PC-3 (cell line): ENCODE measurements at regions not wholly inside any gene's neighbourhood (a gene's known extent, or its start where the extent isn't known, plus 50 kb on each side); places are given as distances from the start of the nearest gene placed in this dataset.

Experiments
- ATAC-seq: fragments of 200-7000 bp; cut with Tn5 transposase; 2 replicates; pipeline ENCODE4 v1.9.1; 2020; ENCODE audit warnings: mild to moderate bottlenecking, moderate library complexity
- BruUV-seq: library from RNA; stranded (reverse); fragments of 400-500 nt; replicated peaks from 2 replicates; lab custom pipeline; 2021; lab: Mats Ljungman, UMichigan
- CTCF ChIA-PET: fragments of 300-600 bp; sonication (Branson Sonifier 250); formaldehyde crosslinking; loops from one replicate; lab custom pipeline; 2022; ENCODE audit warnings: antibody characterized with exemption; lab: Charles Lee
- POLR2A ChIA-PET: fragments of 300-600 bp; sonication (Branson Sonifier 250); formaldehyde crosslinking; loops from one replicate; lab custom pipeline; 2022; ENCODE audit warnings: antibody characterized with exemption; ENCODE audit not compliant: unreplicated experiment; lab: Charles Lee
- DNase-seq: peaks from one replicate; pipeline ENCODE4 v3.0.0-alpha.2; 2015
- H2AFZ ChIP-seq: fragments of 300-600 bp; sonication (generic); 2 replicates; pipeline ENCODE4 v1.6.0; 2016; ENCODE audit warnings: antibody characterized with exemption, low read length
- H3F3A ChIP-seq: fragments of 300-600 bp; sonication (generic); one replicate; pipeline ENCODE4 v1.6.0; 2017; ENCODE audit warnings: antibody characterized with exemption, low read length, control low read depth, mild to moderate bottlenecking; ENCODE audit not compliant: unreplicated experiment
- H3K27ac ChIP-seq: fragments of 300-600 bp; sonication (generic); 2 replicates; pipeline ENCODE4 v1.5.1; 2016; ENCODE audit warnings: mild to moderate bottlenecking, low read length
- H3K27me3 ChIP-seq: fragments of 300-600 bp; sonication (generic); 2 replicates; pipeline ENCODE4 v1.6.1; 2016; ENCODE audit warnings: low read length, mixed read lengths
- H3K36me3 ChIP-seq: fragments of 300-600 bp; sonication (generic); 2 replicates; pipeline ENCODE4 v1.6.1; 2016; ENCODE audit warnings: low read depth, mixed run types, low read length, mixed read lengths
- H3K4me1 ChIP-seq: fragments of 300-600 bp; sonication (generic); 2 replicates; pipeline ENCODE4 v1.5.1; 2016; ENCODE audit warnings: low read length; ENCODE audit not compliant: insufficient read depth
- H3K4me2 ChIP-seq: fragments of 300-600 bp; sonication (generic); 2 replicates; pipeline ENCODE4 v1.6.0; 2016; ENCODE audit warnings: low read length
- H3K4me3 ChIP-seq: fragments of 300-600 bp; sonication (generic); 2 replicates; pipeline ENCODE4 v1.5.1; 2016; ENCODE audit warnings: mild to moderate bottlenecking, low read length, mixed read lengths
- H3K79me2 ChIP-seq: fragments of 300-600 bp; sonication (generic); 2 replicates; pipeline ENCODE4 v1.6.1; 2017; ENCODE audit warnings: low read length, mixed read lengths
- H3K9ac ChIP-seq: fragments of 300-600 bp; sonication (generic); 2 replicates; pipeline ENCODE4 v1.6.0; 2016; ENCODE audit warnings: mild to moderate bottlenecking, low read length
- H3K9me2 ChIP-seq: fragments of 300-600 bp; sonication (generic); replicated peaks from 2 replicates; pipeline ENCODE4 v1.6.1; 2016; ENCODE audit warnings: mixed run types, low read length, mixed read lengths
- H3K9me3 ChIP-seq: fragments of 300-600 bp; sonication (generic); 2 replicates; pipeline ENCODE4 v1.6.1; 2016; ENCODE audit warnings: low read length, mixed read lengths
- H4K20me1 ChIP-seq: fragments of 300-600 bp; sonication (generic); 2 replicates; pipeline ENCODE4 v1.6.1; 2016; ENCODE audit warnings: low read length, mixed read lengths
- EZH2 ChIP-seq: fragments of 300-600 bp; sonication (generic); IDR thresholded peaks from one replicate; pipeline ENCODE4 v1.6.1; 2017; ENCODE audit warnings: antibody characterized with exemption, mild to moderate bottlenecking, low read length; ENCODE audit not compliant: unreplicated experiment
- EZH2phosphoT487 ChIP-seq: fragments of 300-600 bp; sonication (generic); IDR thresholded peaks from 2 replicates; pipeline ENCODE4 v1.6.1; 2018; ENCODE audit warnings: mild to moderate bottlenecking, antibody characterized with exemption, low read length, borderline replicate concordance
- intact Hi-C: fragments of 100-400 bp; cut with micrococcal nuclease; formaldehyde crosslinking; loops from 2 replicates; pipeline ENCODE4 v1.9.0; 2023
- TF ChIP-seq, protein P1 (sequence below): fragments of 300-600 bp; sonication (generic); conservative IDR thresholded peaks from 2 replicates; pipeline ENCODE4 v1.5.1; 2017; ENCODE audit warnings: antibody characterized with exemption, low read depth, mild to moderate bottlenecking, low read length

DNA sequence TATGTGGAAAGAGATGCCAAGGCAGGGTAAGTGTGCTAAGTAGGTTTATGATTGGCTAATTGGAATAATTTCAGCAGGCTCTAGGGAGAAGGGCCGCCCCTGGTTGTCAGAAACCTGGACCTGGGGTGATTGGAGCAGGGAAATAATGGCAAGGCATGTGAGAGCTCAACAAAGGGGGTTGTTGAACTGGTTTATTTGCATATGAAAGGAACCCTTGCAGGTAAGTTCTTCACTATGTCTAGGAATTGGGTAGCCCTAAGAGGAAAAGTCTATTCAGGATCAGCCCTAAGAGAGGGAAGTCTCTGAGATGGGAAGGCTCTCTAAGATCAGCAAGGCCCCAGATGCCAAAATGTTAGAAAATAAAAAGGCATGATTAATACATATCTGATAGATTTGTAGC, 139.9 kb upstream of the PRNP start:
- no peak for DNase-seq
- Histone ChIP-seq H3K4me2 (peak overlapping the region; percentile 59), H3K4me1 (peaks cover 58% of the 10 kb centered on the region), H3K4me3 (no peak overlapping the region), H3K27me3 (no peaks in the 10 kb centered on the region), H3K9me2 (no peaks in the 10 kb centered on the region), H3K79me2 (no peaks in the 10 kb centered on the region), H4K20me1 (no peaks in the 10 kb centered on the region), H3K9ac (peak overlapping the region; percentile 27), H3F3A (no peaks in the 10 kb centered on the region), H3K9me3 (0 out of 2 replicates have a peak, but pooled peaks cover 4% of the 10 kb centered on the region), H2AFZ (no peak overlapping the region), H3K27ac (peak overlapping the region; percentile 80), H3K36me3 (peaks cover 5% of the 10 kb centered on the region; the same call in 1 of the 2 replicates)
- peak; percentile 29 for ATAC-seq
- intact Hi-C loops: loop anchor here (1.0 to 5.0 kb wide), 4 partner anchors 26 to 89 kb away; no protein-coding TSS in a partner anchor
- no TSS peak for BruUV-seq
- ChIA-PET POLR2A (no interaction called here), CTCF (no interaction called here)
- TF ChIP-seq, protein P1, sequence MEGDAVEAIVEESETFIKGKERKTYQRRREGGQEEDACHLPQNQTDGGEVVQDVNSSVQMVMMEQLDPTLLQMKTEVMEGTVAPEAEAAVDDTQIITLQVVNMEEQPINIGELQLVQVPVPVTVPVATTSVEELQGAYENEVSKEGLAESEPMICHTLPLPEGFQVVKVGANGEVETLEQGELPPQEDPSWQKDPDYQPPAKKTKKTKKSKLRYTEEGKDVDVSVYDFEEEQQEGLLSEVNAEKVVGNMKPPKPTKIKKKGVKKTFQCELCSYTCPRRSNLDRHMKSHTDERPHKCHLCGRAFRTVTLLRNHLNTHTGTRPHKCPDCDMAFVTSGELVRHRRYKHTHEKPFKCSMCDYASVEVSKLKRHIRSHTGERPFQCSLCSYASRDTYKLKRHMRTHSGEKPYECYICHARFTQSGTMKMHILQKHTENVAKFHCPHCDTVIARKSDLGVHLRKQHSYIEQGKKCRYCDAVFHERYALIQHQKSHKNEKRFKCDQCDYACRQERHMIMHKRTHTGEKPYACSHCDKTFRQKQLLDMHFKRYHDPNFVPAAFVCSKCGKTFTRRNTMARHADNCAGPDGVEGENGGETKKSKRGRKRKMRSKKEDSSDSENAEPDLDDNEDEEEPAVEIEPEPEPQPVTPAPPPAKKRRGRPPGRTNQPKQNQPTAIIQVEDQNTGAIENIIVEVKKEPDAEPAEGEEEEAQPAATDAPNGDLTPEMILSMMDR: no peak
- TF ChIP-seq EZH2phosphoT487 (no peak), EZH2 (no peak)

DNA sequence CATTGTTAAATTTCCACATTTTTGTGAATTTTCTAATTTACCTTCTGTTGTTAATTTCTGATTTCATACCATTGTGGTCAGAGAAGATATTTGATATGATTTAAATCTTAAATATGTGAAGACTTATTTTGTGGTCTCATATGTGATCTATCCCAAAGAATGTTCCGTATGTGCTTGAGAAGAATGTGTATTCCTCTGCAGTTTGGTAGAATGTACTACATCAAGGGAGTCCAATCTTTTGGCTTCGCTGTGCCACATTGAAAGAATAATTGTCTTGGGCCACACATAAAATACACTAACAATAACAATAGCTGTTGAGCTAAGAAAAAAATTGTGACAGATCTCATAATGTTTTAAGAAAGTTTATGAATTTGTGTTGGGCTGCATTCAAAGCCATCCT, 140.7 kb upstream of the PRNP start:
- BruUV-seq: no TSS peak
- Histone ChIP-seq H3K4me3 (no peak overlapping the region), H3F3A (no peaks in the 10 kb centered on the region), H3K27ac (peak overlapping the region; percentile 80), H3K9me3 (0 out of 2 replicates have a peak, but pooled peaks cover 4% of the 10 kb centered on the region), H3K4me2 (peak overlapping the region; percentile 0), H3K9me2 (no peaks in the 10 kb centered on the region), H3K79me2 (no peaks in the 10 kb centered on the region), H3K9ac (peak overlapping the region; percentile 27; the same call in 1 of the 2 replicates), H3K4me1 (peaks cover 50% of the 10 kb centered on the region), H3K36me3 (peaks cover 5% of the 10 kb centered on the region; the same call in 1 of the 2 replicates), H3K27me3 (no peaks in the 10 kb centered on the region), H4K20me1 (no peaks in the 10 kb centered on the region), H2AFZ (no peak overlapping the region)
- no peak for ATAC-seq
- TF ChIP-seq, protein P1: no peak
- TF ChIP-seq EZH2: no peak
- TF ChIP-seq EZH2phosphoT487: no peak
- ChIA-PET POLR2A (no interaction called here), CTCF (no interaction called here)
- no peak for DNase-seq
- intact Hi-C loops: loop anchor here (5.0 kb wide), 2 partner anchors 42 to 88 kb away; no protein-coding TSS in a partner anchor

DNA sequence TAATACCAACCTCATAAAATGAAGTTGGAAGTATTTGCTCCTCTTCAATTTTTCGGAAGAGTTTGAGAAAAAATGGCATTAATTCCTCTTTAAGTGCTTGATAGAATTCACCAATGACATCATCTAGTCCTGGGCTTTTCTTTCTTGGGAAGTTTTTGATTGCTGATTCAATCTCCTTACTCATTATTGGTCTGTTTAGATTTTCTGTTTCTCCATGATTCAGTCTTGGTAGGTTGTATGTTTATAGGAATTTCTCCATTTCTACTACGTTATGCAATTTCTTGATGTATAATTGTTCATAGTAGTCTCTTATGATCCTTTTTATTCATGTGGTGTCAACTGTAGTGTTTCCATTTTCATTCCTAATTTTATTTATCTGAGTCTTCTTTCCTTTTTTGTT, 141.5 kb upstream of the PRNP start:
- Histone ChIP-seq H3K27ac (peak overlapping the region; percentile 12), H3K36me3 (peaks cover 5% of the 10 kb centered on the region; the same call in 1 of the 2 replicates), H3K9me2 (no peaks in the 10 kb centered on the region), H4K20me1 (no peaks in the 10 kb centered on the region), H3K79me2 (no peaks in the 10 kb centered on the region), H3K27me3 (no peaks in the 10 kb centered on the region), H3K9ac (no peak overlapping the region), H3K4me3 (no peak overlapping the region), H3K4me1 (peaks cover 43% of the 10 kb centered on the region), H3K9me3 (0 out of 2 replicates have a peak, but pooled peaks cover 4% of the 10 kb centered on the region), H3F3A (no peaks in the 10 kb centered on the region), H2AFZ (no peak overlapping the region), H3K4me2 (peak overlapping the region; percentile 0)
- DNase-seq (peak; percentile 61), ATAC-seq (no peak)
- POLR2A ChIA-PET: no interaction called here
- TF ChIP-seq EZH2: no peak
- intact Hi-C loops: loop anchor here (5.0 kb wide), 2 partner anchors 43 to 87 kb away; no protein-coding TSS in a partner anchor
- BruUV-seq: no TSS peak
- CTCF ChIA-PET: no interaction called here
